Epithelial cell of proximal tubule (primary cell): ENCODE measurements at regions not wholly inside any gene's neighbourhood (a gene's known extent, or its start where the extent isn't known, plus 50 kb on each side); places are given as distances from the start of the nearest gene placed in this dataset.

Experiments used
- DNase-seq: peaks from one replicate; pipeline ENCODE4 v3.0.0-alpha.2; 2011; ENCODE audit warnings: low read depth
- H3K4me3 ChIP-seq: 2 replicates; pipeline ENCODE4 v1.5.1; 2011; ENCODE audit warnings: low read depth, mild to moderate bottlenecking, low read length
- CTCF ChIP-seq: conservative IDR thresholded peaks from 2 replicates; pipeline ENCODE4 v1.5.1; 2012; ENCODE audit warnings: low read depth, mild to moderate bottlenecking, low read length

GRCh38 chr14:54329082-54329695, 67.6 kb upstream of the CDKN3 start:
- no peak for DNase-seq
- peak; percentile 90 for TF ChIP-seq CTCF
- H3K4me3 ChIP-seq, result no peak overlapping the region

- no peak for DNase-seq
- no peak for TF ChIP-seq CTCF
Measured at GRCh38 chr14:54330876-54331275, 65.9 kb upstream of the CDKN3 start.

GRCh38 chr14:54331516-54331915, 65.3 kb upstream of the CDKN3 start:
- no peak for DNase-seq
- TF ChIP-seq CTCF, result no peak
- no peak overlapping the region for H3K4me3 ChIP-seq

More at GRCh38 chr14:54330876-54331275, 65.9 kb upstream of the CDKN3 start:
- no peak overlapping the region for H3K4me3 ChIP-seq

- no peak for DNase-seq
- TF ChIP-seq CTCF, result no peak
- no peak overlapping the region for H3K4me3 ChIP-seq
Measured at GRCh38 chr14:54332490-54332889, 64.3 kb upstream of the CDKN3 start.

GRCh38 chr14:54333511-54333910, 63.3 kb upstream of the CDKN3 start:
- no peak for DNase-seq
- no peak for TF ChIP-seq CTCF
- H3K4me3 ChIP-seq, result no peak overlapping the region

- TF ChIP-seq CTCF, result no peak
- DNase-seq, result no peak
- H3K4me3 ChIP-seq, result no peak overlapping the region
Measured at GRCh38 chr14:54335569-54336155, 61.1 kb upstream of the CDKN3 start.

- no peak for DNase-seq
- H3K4me3 ChIP-seq, result no peak overlapping the region
- TF ChIP-seq CTCF, result no peak
Measured at GRCh38 chr14:54337314-54337713, 59.5 kb upstream of the CDKN3 start.
